Lower lobe of right lung (tissue), 2 donors: ENCODE measurements at regions not wholly inside any gene's neighbourhood (a gene's known extent, or its start where the extent isn't known, plus 50 kb on each side); places are given as distances from the start of the nearest gene placed in this dataset.

ENCODE experiments used
- ATAC-seq, 2 donors: fragments of 200-7000 bp; cut with Tn5 transposase; one replicate each; pipeline ENCODE4 v1.9.1; 2020 to 2022; ENCODE audit warnings: mild to moderate bottlenecking in 2 of 2, moderate library complexity in 2 of 2
- DNase-seq: peaks from one replicate; pipeline ENCODE4 v3.0.0-alpha.2; 2020
- H3K27ac ChIP-seq: fragments of 200-600 bp; one replicate; pipeline ENCODE4 v1.8.0; 2022
- H3K27me3 ChIP-seq: fragments of 200-600 bp; one replicate; pipeline ENCODE4 v1.8.0; 2022; ENCODE audit warnings: low read depth
- H3K36me3 ChIP-seq: fragments of 200-600 bp; one replicate; pipeline ENCODE4 v1.8.0; 2022; ENCODE audit warnings: mild to moderate bottlenecking
- H3K4me1 ChIP-seq: fragments of 200-600 bp; one replicate; pipeline ENCODE4 v1.8.0; 2022
- H3K4me3 ChIP-seq: fragments of 200-600 bp; one replicate; pipeline ENCODE4 v1.8.0; 2022; ENCODE audit warnings: mild to moderate bottlenecking
- H3K9me3 ChIP-seq: fragments of 200-600 bp; one replicate; pipeline ENCODE4 v1.8.0; 2022
- CTCF ChIP-seq: fragments of 200-600 bp; IDR thresholded peaks from one replicate; pipeline ENCODE4 v1.8.0; 2022; ENCODE audit warnings: antibody characterized with exemption, mild to moderate bottlenecking
- intact Hi-C: fragments of 100-400 bp; cut with DNase I; formaldehyde crosslinking; loops from one replicate; pipeline ENCODE4 v1.11.0; 2022
- donor health status: DM: no; HTN: yes; CAD: no; lungs with severe emphysema.

GRCh38 chr1:25061261-25061995, 131.4 kb upstream of the RUNX3 start:
- H3K9me3 ChIP-seq = no peaks in the 10 kb centered on the region
- ATAC-seq (no peak), DNase-seq (no peak)
- H3K27me3 ChIP-seq = peaks cover 17% of the 10 kb centered on the region
- H3K27ac ChIP-seq = no peak overlapping the region
- intact Hi-C loops = no loop called here
- no peak overlapping the region for H3K4me3 ChIP-seq
- H3K36me3 ChIP-seq = no peaks in the 10 kb centered on the region
- peaks cover 11% of the 10 kb centered on the region for H3K4me1 ChIP-seq
- TF ChIP-seq CTCF = no peak

GRCh38 chr1:25057188-25057587, 127.1 kb upstream of the RUNX3 start:
- peak; percentile 7 for DNase-seq
- intact Hi-C loops = no loop called here
- H3K9me3 ChIP-seq = no peaks in the 10 kb centered on the region
- TF ChIP-seq CTCF = no peak
- H3K27ac ChIP-seq = no peak overlapping the region
- no peak overlapping the region for H3K4me3 ChIP-seq
- ATAC-seq = no peak
- no peaks in the 10 kb centered on the region for H3K36me3 ChIP-seq
- peaks cover 36% of the 10 kb centered on the region for H3K27me3 ChIP-seq
- H3K4me1 ChIP-seq = no peaks in the 10 kb centered on the region

GRCh38 chr1:25056536-25056935, 126.5 kb upstream of the RUNX3 start:
- no peak for TF ChIP-seq CTCF
- intact Hi-C loops = no loop called here
- Histone ChIP-seq H3K9me3 (no peaks in the 10 kb centered on the region), H3K4me3 (no peak overlapping the region), H3K4me1 (no peaks in the 10 kb centered on the region), H3K36me3 (no peaks in the 10 kb centered on the region), H3K27me3 (peaks cover 36% of the 10 kb centered on the region), H3K27ac (no peak overlapping the region)
- ATAC-seq = no peak
- DNase-seq = peak; percentile 32

- Histone ChIP-seq H3K9me3 (no peaks in the 10 kb centered on the region), H3K4me1 (no peaks in the 10 kb centered on the region), H3K36me3 (no peaks in the 10 kb centered on the region), H3K27ac (no peak overlapping the region), H3K4me3 (no peak overlapping the region), H3K27me3 (peaks cover 36% of the 10 kb centered on the region)
- intact Hi-C loops = no loop called here
- DNase-seq = peak; percentile 14
- peak in 1 of 2 donors; percentile 25 for ATAC-seq
- no peak for TF ChIP-seq CTCF
These were observed 125.9 kb upstream of the RUNX3 start for GRCh38 chr1:25055961-25056360.

GRCh38 chr1:25055324-25055780, 125.3 kb upstream of the RUNX3 start:
- no peak overlapping the region for H3K27ac ChIP-seq
- no peak for TF ChIP-seq CTCF
- H3K9me3 ChIP-seq = no peaks in the 10 kb centered on the region
- no peaks in the 10 kb centered on the region for H3K4me1 ChIP-seq
- H3K27me3 ChIP-seq = peaks cover 37% of the 10 kb centered on the region
- DNase-seq = peak; percentile 20
- ATAC-seq = no peak
- H3K4me3 ChIP-seq = no peak overlapping the region
- intact Hi-C loops = no loop called here
- no peaks in the 10 kb centered on the region for H3K36me3 ChIP-seq
